ENCODE measurements at regions not wholly inside any gene's neighbourhood (a gene's known extent, or its start where the extent isn't known, plus 50 kb on each side); places are given as distances from the start of the nearest gene placed in this dataset.

GRCh38 chr3:1987980-1988379, 110.7 kb upstream of the CNTN4 start:
- no peaks in the 10 kb centered on the region for H3K4me1 Mint-ChIP-seq
- DNase-seq (ENCODE audit: low spot score in 2 of 2), result no peak
- no peak overlapping the region for H3K27ac Mint-ChIP-seq
- no peaks in the 10 kb centered on the region for H3K27me3 Mint-ChIP-seq
- no peak overlapping the region for H3K4me3 Mint-ChIP-seq
- H3K36me3 Mint-ChIP-seq, result no peaks in the 10 kb centered on the region
- no peaks in the 10 kb centered on the region for H3K9me3 Mint-ChIP-seq
- ATAC-seq (ENCODE audit: low read depth), result no peak

DNA sequence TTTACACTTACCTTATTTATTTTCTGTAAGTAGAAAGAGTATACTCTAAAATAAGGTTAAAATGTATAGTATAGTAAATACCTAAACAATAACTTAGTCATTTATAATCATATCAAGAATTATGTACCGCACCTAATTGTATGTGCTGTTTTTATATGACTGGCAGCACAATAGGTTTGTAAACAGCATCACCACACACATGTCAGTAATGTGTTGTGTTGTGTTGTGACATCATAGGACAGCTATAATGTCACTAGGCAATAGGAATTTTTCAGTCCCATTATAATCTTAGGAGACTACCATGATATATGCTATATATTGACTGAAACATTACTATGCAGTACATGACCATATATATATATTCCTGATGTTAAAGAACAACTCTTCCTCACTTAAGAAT, 99.9 kb upstream of the CNTN4 start:
- Mint-ChIP-seq H3K27ac (no peak overlapping the region), H3K9me3 (no peaks in the 10 kb centered on the region), H3K36me3 (no peaks in the 10 kb centered on the region), H3K4me1 (no peaks in the 10 kb centered on the region), H3K4me3 (no peak overlapping the region), H3K27me3 (no peaks in the 10 kb centered on the region)
- ATAC-seq (ENCODE audit: low read depth) (no peak), DNase-seq (ENCODE audit: low spot score in 2 of 2) (no peak)

DNA sequence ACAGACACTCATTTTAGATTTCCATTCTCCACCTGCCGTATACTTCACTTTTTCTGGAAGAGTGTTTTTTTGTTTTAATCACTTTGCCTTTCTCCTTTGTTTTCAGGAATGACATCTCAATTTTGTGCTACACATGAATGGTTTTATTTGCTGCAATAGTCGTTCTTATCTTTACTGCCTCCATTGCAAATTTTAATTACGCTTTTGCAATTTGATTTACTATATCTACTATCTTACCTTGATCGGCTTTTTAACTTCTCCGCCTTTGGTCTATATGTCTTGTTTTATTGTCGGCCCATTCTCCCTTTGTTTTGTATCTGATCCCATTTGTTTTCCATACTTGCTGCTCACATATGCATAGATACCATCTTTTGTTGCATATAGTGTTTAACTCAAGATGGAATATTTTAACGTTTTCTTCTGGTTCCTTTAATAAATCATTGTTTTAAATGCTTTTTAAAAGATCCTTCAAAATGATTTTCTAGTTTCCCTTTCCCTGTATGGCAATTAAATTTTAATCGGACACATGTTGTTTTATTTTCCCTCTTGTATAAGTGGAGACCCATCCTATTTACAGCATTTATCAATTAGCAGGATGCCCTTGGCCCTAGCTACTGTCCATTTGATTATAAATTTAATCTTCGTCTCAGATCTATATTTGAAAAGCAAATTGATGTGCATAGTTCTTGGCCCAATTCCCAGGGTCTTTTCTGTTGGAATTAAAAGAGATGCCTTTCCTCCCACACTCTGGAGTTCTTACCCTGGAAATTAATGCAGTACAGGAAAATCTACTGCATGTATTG, 97.2 kb upstream of the CNTN4 start:
- ATAC-seq (ENCODE audit: low read depth), result no peak
- Mint-ChIP-seq H3K27me3 (no peaks in the 10 kb centered on the region), H3K4me1 (no peaks in the 10 kb centered on the region), H3K27ac (no peak overlapping the region), H3K4me3 (no peak overlapping the region), H3K9me3 (peaks cover 4% of the 10 kb centered on the region), H3K36me3 (no peaks in the 10 kb centered on the region)
- DNase-seq (ENCODE audit: low spot score in 2 of 2), result no peak

GRCh38 chr3:2023959-2024358, 74.7 kb upstream of the CNTN4 start:
- H3K4me1 Mint-ChIP-seq, result no peaks in the 10 kb centered on the region
- ATAC-seq (ENCODE audit: low read depth) (no peak), DNase-seq (ENCODE audit: low spot score in 2 of 2) (no peak)
- no peaks in the 10 kb centered on the region for H3K27me3 Mint-ChIP-seq
- H3K9me3 Mint-ChIP-seq, result peaks cover 1% of the 10 kb centered on the region
- H3K27ac Mint-ChIP-seq, result no peak overlapping the region
- H3K36me3 Mint-ChIP-seq, result no peaks in the 10 kb centered on the region
- H3K4me3 Mint-ChIP-seq, result no peak overlapping the region

GRCh38 chr3:2024713-2025112, 74.0 kb upstream of the CNTN4 start:
- no peak for ATAC-seq (ENCODE audit: low read depth)
- H3K4me3 Mint-ChIP-seq, result no peak overlapping the region
- H3K4me1 Mint-ChIP-seq, result no peaks in the 10 kb centered on the region
- H3K27me3 Mint-ChIP-seq, result no peaks in the 10 kb centered on the region
- H3K36me3 Mint-ChIP-seq, result no peaks in the 10 kb centered on the region
- no peak overlapping the region for H3K27ac Mint-ChIP-seq
- H3K9me3 Mint-ChIP-seq, result peaks cover 2% of the 10 kb centered on the region
- no peak for DNase-seq (ENCODE audit: low spot score in 2 of 2)

GRCh38 chr3:2029559-2029958, 69.1 kb upstream of the CNTN4 start:
- no peak for DNase-seq (ENCODE audit: low spot score in 2 of 2)
- no peak overlapping the region for H3K27ac Mint-ChIP-seq
- H3K4me1 Mint-ChIP-seq, result no peaks in the 10 kb centered on the region
- no peaks in the 10 kb centered on the region for H3K27me3 Mint-ChIP-seq
- no peaks in the 10 kb centered on the region for H3K36me3 Mint-ChIP-seq
- ATAC-seq (ENCODE audit: low read depth), result no peak
- H3K4me3 Mint-ChIP-seq, result no peak overlapping the region
- H3K9me3 Mint-ChIP-seq, result peaks cover 3% of the 10 kb centered on the region

DNA sequence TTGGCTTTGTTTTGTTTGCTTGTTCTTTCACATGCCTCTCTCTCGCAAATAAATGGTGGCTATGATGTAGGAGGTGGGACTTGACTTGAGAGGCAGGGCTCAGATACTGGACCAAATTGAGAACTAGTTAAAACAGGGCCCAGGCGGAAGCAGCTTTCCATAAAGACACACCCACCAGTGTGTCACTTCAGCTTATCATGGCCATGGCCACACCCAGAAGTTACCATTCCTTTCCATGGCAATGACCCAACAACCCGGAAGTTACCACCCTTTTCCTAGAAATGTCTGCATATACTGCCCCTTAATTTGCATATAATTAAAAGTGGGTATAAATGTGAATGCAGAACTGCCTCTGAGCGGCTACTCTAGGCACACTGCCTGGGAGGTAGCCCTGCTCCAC, 62.6 kb upstream of the CNTN4 start:
- no peak for ATAC-seq (ENCODE audit: low read depth)
- no peak overlapping the region for H3K27ac Mint-ChIP-seq
- no peak overlapping the region for H3K4me3 Mint-ChIP-seq
- H3K27me3 Mint-ChIP-seq, result no peaks in the 10 kb centered on the region
- H3K36me3 Mint-ChIP-seq, result no peaks in the 10 kb centered on the region
- peaks cover 1% of the 10 kb centered on the region for H3K9me3 Mint-ChIP-seq
- H3K4me1 Mint-ChIP-seq, result no peaks in the 10 kb centered on the region
- no peak for DNase-seq (ENCODE audit: low spot score in 2 of 2)

DNA sequence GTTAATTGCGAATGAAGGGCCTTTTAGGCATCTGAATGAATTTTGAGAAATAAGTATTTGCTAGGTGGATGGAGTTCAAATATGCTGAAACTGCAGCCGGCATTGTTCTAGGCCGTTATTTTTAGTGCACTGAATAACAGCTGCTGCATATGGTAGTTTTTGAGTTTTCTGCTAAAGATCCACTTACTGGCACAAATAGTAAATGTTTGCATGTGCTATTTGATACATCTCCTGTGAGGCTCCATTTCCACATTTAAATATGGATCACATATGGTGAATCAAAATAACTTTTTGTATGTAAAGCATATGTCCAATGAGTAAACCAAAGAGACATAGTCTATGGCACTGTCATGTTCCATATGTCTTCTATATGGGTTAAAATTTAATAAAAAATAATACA, 56.7 kb upstream of the CNTN4 start:
- Mint-ChIP-seq H3K27ac (no peak overlapping the region), H3K9me3 (no peaks in the 10 kb centered on the region), H3K36me3 (no peaks in the 10 kb centered on the region), H3K4me1 (no peaks in the 10 kb centered on the region), H3K27me3 (no peaks in the 10 kb centered on the region), H3K4me3 (no peak overlapping the region)
- DNase-seq (ENCODE audit: low spot score in 2 of 2) (no peak), ATAC-seq (ENCODE audit: low read depth) (no peak)
